DOHH2 (cell line): ENCODE measurements at regions not wholly inside any gene's neighbourhood (a gene's known extent, or its start where the extent isn't known, plus 50 kb on each side); places are given as distances from the start of the nearest gene placed in this dataset.

Source experiments
- EZH2phosphoT487 ChIP-seq: fragments of 200-600 bp; sonication (generic); IDR thresholded peaks from 2 replicates; pipeline ENCODE4 v1.6.1; 2017; ENCODE audit warnings: borderline replicate concordance, mild to moderate bottlenecking, antibody characterized with exemption, low read length, moderate library complexity, mixed read lengths
- TF ChIP-seq, protein P1 (sequence below): fragments of 200-600 bp; sonication (generic); IDR thresholded peaks from one replicate; pipeline ENCODE4 v1.5.1; 2014; ENCODE audit warnings: antibody characterized with exemption, mild to moderate bottlenecking, low read depth, low read length; ENCODE audit not compliant: poor library complexity, severe bottlenecking

DNA sequence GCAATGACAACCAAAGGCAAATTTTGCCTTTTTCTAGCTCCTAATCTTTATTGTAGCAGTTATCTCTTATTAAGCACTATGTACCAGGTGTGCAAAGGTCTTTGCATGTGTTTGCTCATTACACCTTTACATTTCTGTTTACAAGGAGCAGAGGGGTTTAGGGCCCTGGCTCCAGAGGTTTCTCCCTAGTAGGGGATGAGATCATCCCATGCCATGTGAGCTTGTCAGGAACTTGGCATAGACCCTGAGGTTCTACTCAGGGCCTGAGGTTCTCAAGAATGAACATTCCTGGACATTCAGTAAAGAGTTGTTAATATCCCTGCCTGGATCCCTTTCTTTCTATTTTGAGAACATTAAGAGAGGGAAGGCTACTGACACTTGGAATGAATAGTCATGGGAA, 292.0 kb downstream of the RPAP3 start:
- TF ChIP-seq, protein P1, sequence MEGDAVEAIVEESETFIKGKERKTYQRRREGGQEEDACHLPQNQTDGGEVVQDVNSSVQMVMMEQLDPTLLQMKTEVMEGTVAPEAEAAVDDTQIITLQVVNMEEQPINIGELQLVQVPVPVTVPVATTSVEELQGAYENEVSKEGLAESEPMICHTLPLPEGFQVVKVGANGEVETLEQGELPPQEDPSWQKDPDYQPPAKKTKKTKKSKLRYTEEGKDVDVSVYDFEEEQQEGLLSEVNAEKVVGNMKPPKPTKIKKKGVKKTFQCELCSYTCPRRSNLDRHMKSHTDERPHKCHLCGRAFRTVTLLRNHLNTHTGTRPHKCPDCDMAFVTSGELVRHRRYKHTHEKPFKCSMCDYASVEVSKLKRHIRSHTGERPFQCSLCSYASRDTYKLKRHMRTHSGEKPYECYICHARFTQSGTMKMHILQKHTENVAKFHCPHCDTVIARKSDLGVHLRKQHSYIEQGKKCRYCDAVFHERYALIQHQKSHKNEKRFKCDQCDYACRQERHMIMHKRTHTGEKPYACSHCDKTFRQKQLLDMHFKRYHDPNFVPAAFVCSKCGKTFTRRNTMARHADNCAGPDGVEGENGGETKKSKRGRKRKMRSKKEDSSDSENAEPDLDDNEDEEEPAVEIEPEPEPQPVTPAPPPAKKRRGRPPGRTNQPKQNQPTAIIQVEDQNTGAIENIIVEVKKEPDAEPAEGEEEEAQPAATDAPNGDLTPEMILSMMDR, result no peak
- no peak for TF ChIP-seq EZH2phosphoT487
